IMR-90 (cell line): ENCODE measurements at regions not wholly inside any gene's neighbourhood (a gene's known extent, or its start where the extent isn't known, plus 50 kb on each side); places are given as distances from the start of the nearest gene placed in this dataset.

Experiments
- ATAC-seq: fragments of 200-7000 bp; cut with Tn5 transposase; 2 replicates; pipeline ENCODE4 v1.9.1; 2020; ENCODE audit warnings: low read depth, mild to moderate bottlenecking, moderate library complexity
- BruUV-seq: library from RNA; stranded (reverse); fragments of 400-500 nt; replicated peaks from 2 replicates; lab custom pipeline; 2021; lab: Mats Ljungman, UMichigan
- CTCF ChIA-PET: fragments of 300-600 bp; formaldehyde crosslinking; extraction: SDS; loops from one replicate; lab custom pipeline; 2021; ENCODE audit warnings: antibody characterized with exemption; lab: Yijun Ruan, JAX
- POLR2A ChIA-PET: fragments of 300-600 bp; sonication (Branson Sonifier 250); formaldehyde crosslinking; loops from one replicate; lab custom pipeline; 2022; ENCODE audit warnings: antibody characterized with exemption; ENCODE audit not compliant: unreplicated experiment; lab: Charles Lee
- DNase-seq: peaks from one replicate; pipeline ENCODE4 v3.0.0; 2013
- H2AFZ ChIP-seq: replicated peaks from 2 replicates; pipeline ENCODE3; 2013; ENCODE audit warnings: low read length, mild to moderate bottlenecking; ENCODE audit not compliant: poor library complexity
- H2AK5ac ChIP-seq: 2 replicates; pipeline ENCODE4 v1.6.1; 2013; ENCODE audit warnings: low read depth, low read length, inconsistent platforms
- H2AK9ac ChIP-seq: replicated peaks from 2 replicates; pipeline ENCODE3; 2013; ENCODE audit warnings: mild to moderate bottlenecking, low read depth, low read length, moderate library complexity; ENCODE audit not compliant: poor library complexity
- H2BK120ac ChIP-seq: 2 replicates; pipeline ENCODE4 v1.6.1; 2013; ENCODE audit warnings: low read depth, low read length, inconsistent platforms
- H2BK15ac ChIP-seq: 3 replicates; pipeline ENCODE4 v1.6.1; 2013; ENCODE audit warnings: low read depth, low read length, inconsistent platforms
- H2BK20ac ChIP-seq: 2 replicates; pipeline ENCODE4 v1.6.1; 2013; ENCODE audit warnings: low read depth, mild to moderate bottlenecking, inconsistent platforms, low read length, moderate library complexity
- H2BK5ac ChIP-seq: 2 replicates; pipeline ENCODE4 v1.6.1; 2013; ENCODE audit warnings: mild to moderate bottlenecking, low read depth, low read length, inconsistent platforms; ENCODE audit not compliant: poor library complexity, severe bottlenecking
- H3K14ac ChIP-seq: replicated peaks from 2 replicates; pipeline ENCODE4 v1.6.1; 2013; ENCODE audit warnings: low read depth, low read length, inconsistent platforms
- H3K18ac ChIP-seq: 2 replicates; pipeline ENCODE4 v1.6.1; 2013; ENCODE audit warnings: low read depth, low read length, control low read depth
- H3K23ac ChIP-seq: 2 replicates; pipeline ENCODE4 v1.6.1; 2013; ENCODE audit warnings: low read depth, low read length, inconsistent platforms
- H3K27ac ChIP-seq: 2 replicates; pipeline ENCODE4 v1.5.1; 2013; ENCODE audit warnings: mild to moderate bottlenecking, control low read depth, low read length; ENCODE audit not compliant: insufficient read depth
- H3K27me3 ChIP-seq: 2 replicates; pipeline ENCODE4 v1.6.1; 2013; ENCODE audit warnings: low read length; ENCODE audit not compliant: control insufficient read depth, insufficient read depth
- H3K36me3 ChIP-seq: 2 replicates; pipeline ENCODE4 v1.6.1; 2013; ENCODE audit warnings: low read length, mixed read lengths; ENCODE audit not compliant: control insufficient read depth, insufficient read depth
- H3K4ac ChIP-seq: 2 replicates; pipeline ENCODE4 v1.6.1; 2013; ENCODE audit warnings: low read depth, low read length, inconsistent platforms
- H3K4me1 ChIP-seq: 2 replicates; pipeline ENCODE4 v1.6.1; 2013; ENCODE audit warnings: low read length, mixed read lengths; ENCODE audit not compliant: control insufficient read depth, insufficient read depth
- H3K4me2 ChIP-seq: 2 replicates; pipeline ENCODE4 v1.6.1; 2013; ENCODE audit warnings: low read depth, mild to moderate bottlenecking, control low read depth, low read length, moderate library complexity
- H3K4me3 ChIP-seq: 2 replicates; pipeline ENCODE4 v1.5.1; 2013; ENCODE audit warnings: low read depth, mild to moderate bottlenecking, control low read depth, low read length, moderate library complexity; ENCODE audit not compliant: insufficient read depth
- H3K56ac ChIP-seq: 2 replicates; pipeline ENCODE4 v1.6.1; 2013; ENCODE audit warnings: low read length, inconsistent platforms; ENCODE audit not compliant: insufficient read depth; ENCODE audit errors: extremely low read depth
- H3K79me1 ChIP-seq, 2 experiments: 2 replicates each; pipeline ENCODE4 v1.6.1; 2013; ENCODE audit warnings: low read length in 2 of 2, inconsistent platforms in 1 of 2, low read depth in 1 of 2
- H3K9ac ChIP-seq: 2 replicates; pipeline ENCODE4 v1.6.1; 2013; ENCODE audit warnings: low read depth, low read length, control low read depth
- H3K9me1 ChIP-seq: 2 replicates; pipeline ENCODE4 v1.6.1; 2013; ENCODE audit warnings: low read length, inconsistent platforms; ENCODE audit not compliant: insufficient read depth
- H3K9me3 ChIP-seq: 2 replicates; pipeline ENCODE4 v1.6.1; 2013; ENCODE audit warnings: low read length; ENCODE audit not compliant: control insufficient read depth, insufficient read depth
- H4K20me1 ChIP-seq: 2 replicates; pipeline ENCODE4 v1.6.1; 2013; ENCODE audit warnings: low read length, inconsistent platforms; ENCODE audit not compliant: insufficient read depth
- H4K5ac ChIP-seq: 2 replicates; pipeline ENCODE4 v1.6.1; 2013; ENCODE audit warnings: mild to moderate bottlenecking, low read depth, low read length, control low read depth
- H4K8ac ChIP-seq, 2 experiments: 2 replicates each; pipeline ENCODE4 v1.6.1; 2013; ENCODE audit warnings: low read depth in 2 of 2, low read length in 2 of 2, control low read depth in 1 of 2, inconsistent platforms in 1 of 2
- H4K91ac ChIP-seq: 2 replicates; pipeline ENCODE4 v1.6.1; 2013; ENCODE audit warnings: low read depth, low read length, inconsistent platforms; ENCODE audit not compliant: insufficient read depth
- BHLHE40 ChIP-seq: fragments of 150-350 bp; IDR thresholded peaks from 2 replicates; pipeline ENCODE4 v1.6.1; 2016; ENCODE audit warnings: mild to moderate bottlenecking, low read depth, low read length
- CEBPB ChIP-seq: IDR thresholded peaks from 2 replicates; pipeline ENCODE4 v1.6.1; 2012; ENCODE audit warnings: low read depth, low read length, improper control_type of control experiment
- CHD1 ChIP-seq: IDR thresholded peaks from 2 replicates; pipeline ENCODE4 v1.6.1; 2012; ENCODE audit warnings: low read depth, low read length, improper control_type of control experiment
- CTCF ChIP-seq: conservative IDR thresholded peaks from 2 replicates; pipeline ENCODE4 v1.5.1; 2012; ENCODE audit warnings: mild to moderate bottlenecking, low read depth, low read length, improper control_type of control experiment
- FOS ChIP-seq: fragments of 150-350 bp; IDR thresholded peaks from 2 replicates; pipeline ENCODE4 v1.6.1; 2016; ENCODE audit warnings: low read depth, low read length
- MAFK ChIP-seq: IDR thresholded peaks from 2 replicates; pipeline ENCODE4 v1.6.1; 2012; ENCODE audit warnings: low read depth, low read length, improper control_type of control experiment
- MAZ ChIP-seq: IDR thresholded peaks from 2 replicates; pipeline ENCODE4 v1.6.1; 2012; ENCODE audit warnings: low read depth, mild to moderate bottlenecking, low read length, improper control_type of control experiment, moderate library complexity, borderline replicate concordance
- MXI1 ChIP-seq: IDR thresholded peaks from 2 replicates; pipeline ENCODE4 v1.6.1; 2012; ENCODE audit warnings: low read depth, mild to moderate bottlenecking, low read length, moderate library complexity, borderline replicate concordance
- POLR2A ChIP-seq: IDR thresholded peaks from 2 replicates; pipeline ENCODE4 v1.6.1; 2012; ENCODE audit warnings: mild to moderate bottlenecking, low read depth, low read length
- RAD21 ChIP-seq: IDR thresholded peaks from 2 replicates; pipeline ENCODE4 v1.6.1; 2012; ENCODE audit warnings: low read length, improper control_type of control experiment
- RCOR1 ChIP-seq: IDR thresholded peaks from 2 replicates; pipeline ENCODE4 v1.6.1; 2012; ENCODE audit warnings: mild to moderate bottlenecking, low read length, improper control_type of control experiment; ENCODE audit not compliant: insufficient replicate concordance
- RFX5 ChIP-seq: IDR thresholded peaks from 2 replicates; pipeline ENCODE4 v1.8.0; 2012; ENCODE audit warnings: low read depth, mild to moderate bottlenecking, low read length, moderate library complexity
- SMC3 ChIP-seq: fragments of 150-350 bp; IDR thresholded peaks from 2 replicates; pipeline ENCODE4 v1.6.1; 2016; ENCODE audit warnings: low read depth, mild to moderate bottlenecking, antibody characterized with exemption, low read length, moderate library complexity
- WGBS, 2 experiments: methylation state at CpG; one replicate each; pipeline versions ENCODE4 v1.1.5 to v1.1.7; 2013; ENCODE audit warnings: missing lambda C conversion rate in 2 of 2; ENCODE audit not compliant: insufficient read length in 1 of 2; ENCODE audit errors: extremely low coverage in 2 of 2; 5-methylcytosine and 5-hydroxymethylcytosine counted together
- dilution Hi-C: fragments of 300-500 bp; cut with HindIII; formaldehyde crosslinking; loops from one replicate; pipeline ENCODE4 v1.14.3; 2018; ENCODE audit warnings: low sequenced_read_pairs; ENCODE audit not compliant: unreplicated experiment
- in situ Hi-C: fragments of 300-500 bp; cut with MboI; formaldehyde crosslinking; loops from 3 replicates; pipeline ENCODE4 v1.14.3; 2019; ENCODE audit warnings: low sequenced_read_pairs, inconsistent platforms, mixed read lengths
- intact Hi-C: fragments of 100-400 bp; cut with micrococcal nuclease; formaldehyde crosslinking; loops from 2 replicates; pipeline ENCODE4 v1.10.0; 2022
- TF ChIP-seq, protein P1 (sequence below): fragments of 150-350 bp; IDR thresholded peaks from 2 replicates; pipeline ENCODE4 v1.6.1; 2016; ENCODE audit warnings: low read depth, mild to moderate bottlenecking, low read length, moderate library complexity, borderline replicate concordance

GRCh38 chr3:117964814-117965213 is 1069.8 kb downstream of the IGSF11 start:
- Histone ChIP-seq H3K36me3 (no peaks in the 10 kb centered on the region), H2BK120ac (peak overlapping the region; percentile 79), H2AFZ (no peak overlapping the region), H3K27me3 (no peaks in the 10 kb centered on the region), H3K27ac (no peak overlapping the region), H3K9me3 (no peaks in the 10 kb centered on the region), H3K14ac (no peak overlapping the region), H2BK5ac (no peak overlapping the region), H3K9ac (no peak overlapping the region), H3K9me1 (no peaks in the 10 kb centered on the region), H3K18ac (no peak overlapping the region), H3K56ac (no peak overlapping the region), H4K20me1 (no peaks in the 10 kb centered on the region), H3K4ac (no peak overlapping the region; the same call in 1 of the 2 replicates), H3K4me3 (no peak overlapping the region), H3K4me1 (peaks cover 4% of the 10 kb centered on the region), H4K5ac (no peak overlapping the region), H3K79me1 (no peaks in the 10 kb centered on the region), H4K91ac (no peak overlapping the region), H2AK9ac (no peak overlapping the region), H4K8ac (no peak overlapping the region), H3K23ac (no peak overlapping the region), H3K4me2 (no peak overlapping the region), H2BK20ac (0 out of 2 replicates have a peak overlapping the region, but pooled peaks have one; percentile 5), H2AK5ac (0 out of 2 replicates have a peak overlapping the region, but pooled peaks have one; percentile 61), H2BK15ac (0 out of 3 replicates have a peak overlapping the region, but pooled peaks have one; percentile 48)
- TF ChIP-seq RFX5: no peak
- TF ChIP-seq MAFK: no peak
- TF ChIP-seq POLR2A: no peak
- TF ChIP-seq, protein P1, sequence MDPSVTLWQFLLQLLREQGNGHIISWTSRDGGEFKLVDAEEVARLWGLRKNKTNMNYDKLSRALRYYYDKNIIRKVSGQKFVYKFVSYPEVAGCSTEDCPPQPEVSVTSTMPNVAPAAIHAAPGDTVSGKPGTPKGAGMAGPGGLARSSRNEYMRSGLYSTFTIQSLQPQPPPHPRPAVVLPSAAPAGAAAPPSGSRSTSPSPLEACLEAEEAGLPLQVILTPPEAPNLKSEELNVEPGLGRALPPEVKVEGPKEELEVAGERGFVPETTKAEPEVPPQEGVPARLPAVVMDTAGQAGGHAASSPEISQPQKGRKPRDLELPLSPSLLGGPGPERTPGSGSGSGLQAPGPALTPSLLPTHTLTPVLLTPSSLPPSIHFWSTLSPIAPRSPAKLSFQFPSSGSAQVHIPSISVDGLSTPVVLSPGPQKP: no peak
- no peak for TF ChIP-seq FOS
- TF ChIP-seq MXI1: no peak
- TF ChIP-seq BHLHE40: no peak
- no peak for TF ChIP-seq RAD21
- TF ChIP-seq RCOR1: no peak
- TF ChIP-seq MAZ: no peak
- TF ChIP-seq CHD1: no peak
- no peak for TF ChIP-seq CTCF
- TF ChIP-seq SMC3: no peak
- TF ChIP-seq CEBPB: no peak
- no CpG with 5 or more reads among the region's 4 CpGs for WGBS, 2 experiments
- ChIA-PET POLR2A (no interaction called here), CTCF (no interaction called here)
- DNase-seq (no peak), ATAC-seq (no peak)
- in situ Hi-C loops: no loop called here
- intact Hi-C loops: no loop called here
- dilution Hi-C loops: no loop called here
- no TSS peak for BruUV-seq
